NCI-H2196 (cell line): ENCODE measurements at regions not wholly inside any gene's neighbourhood (a gene's known extent, or its start where the extent isn't known, plus 50 kb on each side); places are given as distances from the start of the nearest gene placed in this dataset.

ENCODE experiments used
- DNase-seq: peaks from one replicate; lab custom pipeline; 2025; ENCODE audit not compliant: unreplicated experiment; lab: John Stamatoyannopoulos, UW

- DNase-seq: no peak
Observed at GRCh38 chr11:119523539-119524157, 100.7 kb upstream of the THY1 start.

- DNase-seq: no peak
Observed at GRCh38 chr11:119522609-119523008, 99.6 kb upstream of the THY1 start.

GRCh38 chr11:119521551-119521950, 98.6 kb upstream of the THY1 start:
- DNase-seq: no peak

GRCh38 chr11:119520966-119521365, 98.0 kb upstream of the THY1 start:
- DNase-seq: no peak

DNA sequence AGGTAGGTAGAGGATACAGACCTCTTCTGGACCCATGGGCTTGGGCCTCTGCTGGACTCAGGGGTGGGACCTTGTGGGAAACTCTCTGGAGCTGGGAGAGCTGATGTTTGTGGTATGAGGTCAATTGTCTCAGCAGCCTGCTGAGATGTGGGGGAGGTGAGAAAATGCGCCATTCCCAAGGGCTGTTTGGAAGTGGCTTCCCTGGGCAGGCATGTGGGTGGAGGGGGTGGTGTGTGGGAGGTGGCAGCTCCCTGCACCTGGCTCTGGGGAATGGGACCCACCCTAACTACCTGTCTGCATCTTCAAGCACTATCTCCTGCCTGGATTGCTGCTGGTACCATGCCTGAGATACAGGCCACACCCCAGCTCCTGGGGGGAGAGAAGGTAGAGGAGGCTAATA, 97.4 kb upstream of the THY1 start:
- no peak for DNase-seq

- DNase-seq: no peak
Observed at GRCh38 chr11:119519796-119520195, 96.8 kb upstream of the THY1 start.

DNA sequence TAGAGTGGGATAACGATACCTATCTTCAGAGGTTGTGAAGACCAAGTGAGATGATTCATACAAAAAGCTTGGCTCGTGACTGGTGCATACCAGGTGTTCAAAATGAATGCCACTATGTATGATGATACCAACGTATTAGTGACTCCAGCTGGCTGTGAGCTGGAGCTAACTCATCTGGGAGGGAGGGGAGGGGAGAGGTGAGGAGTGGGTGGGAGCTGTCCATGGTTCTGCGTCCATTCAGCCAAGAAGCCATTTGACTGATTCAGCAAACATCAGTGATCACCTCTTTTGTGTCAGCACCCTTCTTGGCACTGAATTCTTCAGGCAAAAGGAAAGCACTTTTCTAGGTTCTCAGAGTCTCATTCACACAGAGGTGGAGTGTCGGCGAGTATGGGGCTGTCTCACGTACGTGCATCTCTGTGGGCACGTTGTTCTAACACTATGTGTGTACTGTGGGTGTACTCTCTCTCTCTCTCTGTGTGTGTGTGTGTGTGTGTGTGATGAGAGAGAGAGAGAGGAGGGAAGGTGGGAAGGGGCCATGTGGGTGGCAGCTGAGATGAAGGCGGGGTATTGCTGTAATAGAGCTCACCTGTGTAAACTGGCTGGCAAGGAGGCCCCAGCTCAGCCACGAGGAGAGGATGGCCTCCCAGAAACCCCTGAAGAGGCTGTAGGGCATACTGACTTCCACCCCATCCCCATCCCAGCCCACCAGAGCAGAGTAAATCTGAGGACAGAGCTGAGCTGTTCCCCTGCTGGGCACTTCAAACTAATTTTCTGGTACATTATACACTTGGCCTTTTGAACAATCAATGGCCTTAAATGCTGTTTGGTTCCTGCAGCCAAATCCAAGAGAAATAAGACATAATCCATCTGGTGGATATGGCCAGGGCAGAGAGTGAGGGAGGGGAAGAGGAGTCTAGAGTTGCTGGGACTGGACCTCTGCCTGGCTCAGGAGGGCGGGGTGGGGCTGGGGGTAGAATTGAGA, 96.1 kb upstream of the THY1 start:
- DNase-seq: no peak

DNA sequence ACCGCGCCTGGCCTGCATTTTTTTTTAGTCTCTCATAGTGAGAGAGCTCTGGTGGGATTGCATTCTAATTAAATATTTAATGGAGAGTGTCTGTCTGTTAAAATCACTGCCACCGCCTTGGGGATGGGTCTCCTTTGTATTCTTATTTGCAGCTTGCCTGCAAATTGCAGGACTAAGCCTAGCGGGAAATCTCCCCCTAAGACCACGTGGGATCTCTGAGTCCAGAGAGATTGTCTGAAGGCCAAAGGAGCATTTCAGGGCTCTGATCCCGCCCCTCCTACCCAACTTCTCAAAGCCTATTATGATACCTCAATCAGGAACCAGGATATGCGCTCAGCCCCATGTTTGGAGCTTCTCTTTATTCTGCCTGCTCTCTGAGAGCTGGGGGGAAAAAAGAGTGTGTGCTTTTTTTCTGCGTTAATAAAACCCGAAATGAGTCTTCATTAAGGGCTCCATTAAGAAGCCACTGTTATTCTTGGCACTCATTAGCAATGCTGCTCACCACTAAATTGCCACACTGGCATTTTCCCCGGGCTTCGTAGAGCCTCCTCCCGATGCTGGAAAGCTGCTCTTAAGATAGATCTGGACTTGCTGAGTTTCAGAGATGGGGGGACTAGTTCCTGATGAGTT, 92.9 kb upstream of the THY1 start:
- no peak for DNase-seq

GRCh38 chr11:119513806-119514170, 90.8 kb upstream of the THY1 start:
- no peak for DNase-seq

DNA sequence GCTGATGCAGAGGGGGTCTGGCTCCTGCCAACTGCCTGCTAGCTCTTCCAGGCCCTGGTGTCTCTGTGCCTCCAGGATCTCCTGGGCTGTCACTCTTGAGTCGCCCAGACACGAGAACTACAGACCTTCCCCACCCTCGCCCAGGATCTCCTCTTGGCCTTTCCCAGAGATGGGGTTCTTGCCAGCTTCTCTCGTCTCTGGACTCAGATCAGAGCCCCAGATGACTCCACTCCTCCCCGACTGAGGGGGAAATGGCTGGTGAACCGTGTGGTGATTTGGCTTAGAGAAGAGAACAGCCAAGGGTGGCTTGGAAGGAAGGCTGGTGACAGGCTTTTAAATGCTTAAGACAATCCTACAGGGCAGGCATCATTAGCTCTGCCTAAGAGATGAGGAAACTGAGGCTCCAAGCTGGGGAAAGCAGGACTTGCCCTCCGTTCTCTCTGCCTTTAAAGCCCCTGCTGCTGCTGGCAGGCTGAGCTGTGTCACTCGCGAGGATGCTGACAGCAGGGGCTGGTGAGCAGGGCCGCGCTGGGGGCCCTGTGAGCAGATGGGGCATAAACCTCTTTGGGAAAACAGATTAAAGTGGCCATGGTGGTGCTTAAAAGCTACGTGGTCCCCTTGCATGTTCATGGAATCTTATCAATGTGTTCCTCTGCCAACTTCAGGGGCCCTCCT, 90.3 kb upstream of the THY1 start:
- no peak for DNase-seq

- DNase-seq: no peak
Observed at GRCh38 chr11:119512369-119512768, 89.4 kb upstream of the THY1 start.

GRCh38 chr11:119511614-119512306, 88.8 kb upstream of the THY1 start:
- no peak for DNase-seq

DNA sequence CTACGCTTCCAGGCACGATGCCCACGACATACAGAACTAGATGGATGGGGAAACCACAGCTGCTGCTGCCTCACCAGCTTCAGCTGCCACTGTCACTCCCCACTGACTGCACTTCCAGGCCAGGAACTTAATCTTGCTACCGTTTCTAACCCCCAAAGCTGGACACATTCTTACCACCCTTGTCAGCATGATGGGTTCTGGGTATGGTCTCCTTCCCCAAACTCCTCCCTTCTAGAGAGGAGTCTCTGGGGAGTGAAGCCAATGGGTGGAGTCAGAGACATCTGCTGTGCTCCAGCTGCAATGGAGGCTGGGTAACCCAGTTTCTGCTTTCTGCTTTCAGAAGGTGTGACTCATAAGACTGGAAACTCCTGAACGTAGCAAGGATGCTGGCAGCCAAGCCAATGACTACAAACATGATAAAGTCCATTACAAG, 87.0 kb upstream of the THY1 start:
- DNase-seq: peak; percentile 22

DNA sequence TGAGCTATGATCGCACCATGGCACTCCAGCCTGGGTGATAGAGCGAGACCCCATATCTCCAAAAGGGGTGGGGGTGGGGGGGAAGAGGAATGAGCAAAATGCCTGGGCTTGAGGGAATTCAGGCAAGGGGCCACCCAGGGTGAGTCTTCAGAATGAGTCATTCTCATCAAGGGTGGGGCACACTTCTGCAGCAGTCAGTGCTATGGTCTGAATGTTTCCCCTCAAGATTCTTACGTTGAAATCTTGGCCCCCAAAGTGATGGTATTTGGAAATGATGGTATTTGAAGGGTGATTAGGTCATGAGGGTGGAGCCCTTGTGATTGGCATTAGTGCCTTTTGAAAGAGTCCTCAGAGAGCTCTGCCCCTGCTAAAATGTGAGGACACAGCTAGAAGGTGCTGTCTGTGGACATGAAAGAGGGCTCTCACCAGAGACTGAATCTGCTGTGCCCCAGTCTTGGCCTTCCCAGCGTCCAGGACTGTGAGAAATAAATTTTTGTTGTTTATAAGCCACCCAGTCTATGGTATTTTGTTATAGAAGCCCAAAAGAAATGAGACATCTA, 86.4 kb upstream of the THY1 start:
- no peak for DNase-seq

- DNase-seq: no peak
Observed at GRCh38 chr11:119506436-119506835, 83.5 kb upstream of the THY1 start.

DNA sequence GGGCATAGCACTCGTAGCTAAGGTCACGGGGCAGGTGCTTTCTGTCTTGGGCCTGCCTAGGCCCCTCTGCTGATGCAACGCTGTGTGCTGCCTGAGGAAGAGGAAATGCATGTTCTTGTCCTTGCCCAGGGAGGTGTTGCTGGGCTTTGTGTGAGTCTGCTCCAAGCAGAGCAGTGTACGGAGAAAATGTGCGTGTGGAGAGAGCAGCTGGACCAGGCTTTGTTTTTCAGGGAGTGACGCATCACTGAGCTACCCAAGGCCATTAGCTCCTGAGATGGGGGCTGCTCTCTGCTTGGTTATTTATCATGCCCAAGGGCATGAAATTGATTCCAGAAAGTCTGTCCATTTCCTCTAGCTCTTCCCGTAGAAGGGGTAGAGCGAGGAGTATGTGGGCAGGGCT, 82.9 kb upstream of the THY1 start:
- no peak for DNase-seq

GRCh38 chr11:119505071-119505470, 82.1 kb upstream of the THY1 start:
- no peak for DNase-seq

GRCh38 chr11:119504371-119504770, 81.4 kb upstream of the THY1 start:
- DNase-seq: no peak

- no peak for DNase-seq
Observed at GRCh38 chr11:119501777-119502405, 78.9 kb upstream of the THY1 start.

GRCh38 chr11:119497717-119498116, 74.7 kb upstream of the THY1 start:
- DNase-seq: no peak
